Spleen (tissue), 11 donors: ENCODE measurements at regions not wholly inside any gene's neighbourhood (a gene's known extent, or its start where the extent isn't known, plus 50 kb on each side); places are given as distances from the start of the nearest gene placed in this dataset.

Experiments used
- DNase-seq: peaks from one replicate; pipeline ENCODE4 v3.0.0-alpha.2; 2020
- H3K27ac ChIP-seq, 8 donors: fragments of 200-600 bp; sonication (generic) in 7 of 8; 1 replicate in 4 of 8; 2 replicates in 4 of 8; pipeline versions ENCODE4 v1.5.0 to v1.8.0; 2016 to 2021; ENCODE audit warnings: inconsistent platforms in 4 of 8, mild to moderate bottlenecking in 4 of 8, moderate library complexity in 1 of 8
- H3K27me3 ChIP-seq, 7 donors: fragments of 200-600 bp; sonication (generic) in 6 of 7; replicated peaks in 1 of 7; 1 replicate in 4 of 7; 2 replicates in 3 of 7; pipeline versions ENCODE4 v1.5.0 to v1.8.0; 2016 to 2021; ENCODE audit warnings: inconsistent platforms in 3 of 7, mild to moderate bottlenecking in 1 of 7
- H3K36me3 ChIP-seq, 6 donors: fragments of 200-600 bp; sonication (generic) in 5 of 6; 1 replicate in 4 of 6; 2 replicates in 2 of 6; pipeline versions ENCODE4 v1.5.0 to v1.8.0; 2016 to 2021; ENCODE audit warnings: inconsistent platforms in 2 of 6
- H3K4me1 ChIP-seq, 6 donors: fragments of 200-600 bp; sonication (generic) in 5 of 6; 1 replicate in 3 of 6; 2 replicates in 3 of 6; pipeline versions ENCODE4 v1.5.0 to v1.8.0; 2016 to 2021; ENCODE audit warnings: inconsistent platforms in 3 of 6
- H3K4me3 ChIP-seq, 8 donors: fragments of 200-600 bp; sonication (generic) in 7 of 8; 1 replicate in 4 of 8; 2 replicates in 4 of 8; pipeline versions ENCODE4 v1.5.0 to v1.8.0; 2016 to 2021; ENCODE audit warnings: inconsistent platforms in 4 of 8, mild to moderate bottlenecking in 4 of 8, moderate library complexity in 2 of 8
- H3K9me3 ChIP-seq, 8 donors: fragments of 200-600 bp; sonication (generic) in 7 of 8; 1 replicate in 4 of 8; 2 replicates in 4 of 8; pipeline versions ENCODE4 v1.5.0 to v1.8.0; 2016 to 2021; ENCODE audit warnings: inconsistent platforms in 4 of 8
- POLR2A ChIP-seq, 3 donors: fragments of 450-650 bp; IDR thresholded peaks; one replicate each; pipeline ENCODE4 v1.5.1; 2017; ENCODE audit warnings: antibody characterized with exemption in 3 of 3, mild to moderate bottlenecking in 1 of 3
- POLR2AphosphoS5 ChIP-seq, 3 donors: sonication (generic); formaldehyde crosslinking; IDR thresholded peaks; one replicate each; pipeline ENCODE4 v1.5.1; 2017; ENCODE audit warnings: antibody characterized with exemption in 3 of 3
- WGBS, 5 donors: extraction: QIAGEN DNeasy Blood & Tissue Kit in 3 of 5; methylation state at CpG; one replicate each; pipeline versions ENCODE4 v1.1.5 to v1.1.7; 2013 to 2018; 5-methylcytosine and 5-hydroxymethylcytosine counted together
- intact Hi-C: fragments of 100-400 bp; cut with DNase I; formaldehyde crosslinking; loops from one replicate; pipeline ENCODE4 v1.15.0; 2023; ENCODE audit warnings: low total_unique reads
- TF ChIP-seq, protein P1 (sequence below), 11 experiments: fragments of 200-600 bp in 7 of 11; fragments of 450-650 bp in 4 of 11; sonication (generic) in 4 of 11; IDR thresholded peaks in 8 of 11; conservative IDR thresholded peaks in 3 of 11; 1 replicate in 7 of 11; 2 replicates in 4 of 11; pipeline versions ENCODE4 v1.4.0 to v1.8.0; 2016 to 2021; ENCODE audit warnings: antibody characterized with exemption in 11 of 11, inconsistent platforms in 4 of 11, mild to moderate bottlenecking in 1 of 11
- donor health status: healthy with polysubstance abuse.
- donor health status: DM: no; HTN: no; CAD: no; lungs with moderate emphysema.
- donor health status: DM: no; HTN: no; CAD: no.
- donor health status: Bipolar disorder and iron deficiency.
- donor health status: healthy.
- donor health status: DM: no; HTN: no; CAD: no.
- donor health status: DM: yes; HTN: yes; CAD: no.

DNA sequence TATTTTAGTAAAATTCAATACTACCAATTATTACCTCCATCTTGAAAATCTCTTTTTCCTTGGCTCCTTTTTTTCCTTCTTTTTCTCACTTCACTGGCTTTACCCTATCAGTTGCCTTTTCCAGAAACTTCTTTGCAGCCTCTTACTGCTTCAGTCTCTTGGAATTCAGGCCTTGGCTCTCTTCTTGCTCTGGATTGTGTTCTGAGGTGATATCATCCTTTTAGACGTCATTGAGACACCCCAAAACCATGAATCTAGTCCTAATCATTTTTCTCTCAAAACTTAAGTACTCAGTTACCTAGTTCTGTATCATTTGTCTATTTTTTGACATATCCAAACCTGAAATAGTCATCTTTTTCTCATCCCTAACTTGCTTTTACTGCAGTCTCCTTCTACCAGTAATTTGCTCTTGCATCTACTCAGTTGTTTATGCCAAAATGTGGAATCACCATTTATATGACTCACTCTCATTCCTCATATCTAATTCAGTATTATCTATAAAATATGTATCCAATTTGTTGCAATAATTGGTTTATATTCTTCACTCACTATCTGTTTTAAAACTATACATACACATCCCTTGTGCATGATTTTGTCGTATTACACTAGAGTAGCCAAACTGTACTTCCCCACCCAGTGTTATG, 703.2 kb upstream of the CCDC54 start:
- intact Hi-C loops, result no loop called here
- no peaks in the 10 kb centered on the region for H3K4me1 ChIP-seq
- no peak overlapping the region for H3K27ac ChIP-seq
- no peaks in the 10 kb centered on the region for H3K36me3 ChIP-seq
- TF ChIP-seq POLR2AphosphoS5 (IDR thresholded peaks at IDR 0.05), result no peak
- TF ChIP-seq POLR2A (IDR thresholded peaks at IDR 0.05), result no peak
- TF ChIP-seq, protein P1, sequence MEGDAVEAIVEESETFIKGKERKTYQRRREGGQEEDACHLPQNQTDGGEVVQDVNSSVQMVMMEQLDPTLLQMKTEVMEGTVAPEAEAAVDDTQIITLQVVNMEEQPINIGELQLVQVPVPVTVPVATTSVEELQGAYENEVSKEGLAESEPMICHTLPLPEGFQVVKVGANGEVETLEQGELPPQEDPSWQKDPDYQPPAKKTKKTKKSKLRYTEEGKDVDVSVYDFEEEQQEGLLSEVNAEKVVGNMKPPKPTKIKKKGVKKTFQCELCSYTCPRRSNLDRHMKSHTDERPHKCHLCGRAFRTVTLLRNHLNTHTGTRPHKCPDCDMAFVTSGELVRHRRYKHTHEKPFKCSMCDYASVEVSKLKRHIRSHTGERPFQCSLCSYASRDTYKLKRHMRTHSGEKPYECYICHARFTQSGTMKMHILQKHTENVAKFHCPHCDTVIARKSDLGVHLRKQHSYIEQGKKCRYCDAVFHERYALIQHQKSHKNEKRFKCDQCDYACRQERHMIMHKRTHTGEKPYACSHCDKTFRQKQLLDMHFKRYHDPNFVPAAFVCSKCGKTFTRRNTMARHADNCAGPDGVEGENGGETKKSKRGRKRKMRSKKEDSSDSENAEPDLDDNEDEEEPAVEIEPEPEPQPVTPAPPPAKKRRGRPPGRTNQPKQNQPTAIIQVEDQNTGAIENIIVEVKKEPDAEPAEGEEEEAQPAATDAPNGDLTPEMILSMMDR (IDR thresholded peaks at IDR 0.05 in 8 of 11, conservative IDR thresholded peaks at IDR 0.05 in 3 of 11), result no peak
- no peaks in the 10 kb centered on the region for H3K27me3 ChIP-seq
- WGBS, 5 donors, result 71 to 84% (median 81%) methylated on average over 2 of the region's 2 CpGs
- no peaks in the 10 kb centered on the region for H3K9me3 ChIP-seq
- DNase-seq, result no peak
- H3K4me3 ChIP-seq, result no peak overlapping the region

DNA sequence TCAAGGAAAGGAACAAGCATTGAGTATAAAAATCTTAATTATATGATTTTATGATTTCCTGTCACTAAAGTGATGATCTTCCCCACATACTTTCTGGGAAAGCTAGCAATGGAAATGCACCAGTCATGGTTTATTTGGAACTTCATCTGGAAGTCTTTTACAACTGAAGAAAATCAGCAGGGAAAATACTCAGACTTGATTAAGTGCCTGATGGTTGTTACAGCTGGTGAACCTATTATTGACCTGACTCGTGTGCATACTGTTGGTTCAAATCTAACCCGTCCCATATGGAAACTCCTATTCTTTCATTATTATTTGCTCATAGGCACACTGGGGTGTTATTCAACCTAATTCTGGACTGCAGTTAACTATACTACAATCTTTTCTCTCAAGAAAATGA, 701.8 kb upstream of the CCDC54 start:
- 81 to 90% (median 84%) methylated on average over 2 of the region's 2 CpGs for WGBS, 5 donors
- Histone ChIP-seq H3K36me3 (no peaks in the 10 kb centered on the region), H3K4me3 (no peak overlapping the region), H3K27me3 (no peaks in the 10 kb centered on the region), H3K9me3 (no peaks in the 10 kb centered on the region), H3K4me1 (no peaks in the 10 kb centered on the region), H3K27ac (no peak overlapping the region)
- TF ChIP-seq, protein P1 (IDR thresholded peaks at IDR 0.05 in 8 of 11, conservative IDR thresholded peaks at IDR 0.05 in 3 of 11), result no peak
- TF ChIP-seq POLR2A (IDR thresholded peaks at IDR 0.05) (no peak), POLR2AphosphoS5 (IDR thresholded peaks at IDR 0.05) (no peak)
- intact Hi-C loops, result no loop called here
- no peak for DNase-seq

DNA sequence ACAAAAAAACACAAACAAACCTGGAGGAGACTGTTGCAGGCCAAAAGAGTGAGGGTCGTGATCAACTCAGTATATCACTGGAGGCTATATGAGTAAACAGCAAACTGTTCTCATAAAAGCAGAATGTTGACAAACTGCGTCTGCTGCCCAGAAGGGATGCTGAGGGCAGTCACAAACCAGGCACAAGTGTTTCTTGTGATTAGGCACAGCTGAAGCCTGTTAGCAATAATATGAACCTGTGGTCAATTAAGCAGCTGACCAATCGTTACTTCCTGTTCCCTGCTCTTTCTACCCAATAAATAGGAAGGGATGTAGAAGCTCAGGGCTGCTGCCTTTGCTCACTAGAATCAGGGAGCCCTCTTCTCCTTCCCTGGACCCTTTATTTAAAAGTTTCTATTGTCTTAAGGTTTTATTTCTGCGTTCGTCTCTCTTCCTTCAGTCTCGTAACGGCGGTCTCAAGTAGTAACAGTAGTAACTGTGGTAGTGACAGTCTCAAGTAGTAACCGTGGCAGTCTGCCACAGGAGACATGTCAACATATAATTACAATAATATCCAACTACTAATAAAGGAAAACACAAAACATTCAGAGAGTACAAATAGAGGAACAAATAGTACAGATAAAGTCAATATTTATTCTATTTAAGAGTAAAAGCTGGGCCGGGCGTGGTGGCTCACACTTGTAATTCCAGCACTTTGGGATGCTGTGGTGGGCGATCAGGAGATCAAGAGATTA, 698.4 kb upstream of the CCDC54 start:
- Histone ChIP-seq H3K27ac (no peak overlapping the region), H3K4me3 (no peak overlapping the region), H3K36me3 (no peaks in the 10 kb centered on the region), H3K9me3 (no peaks in the 10 kb centered on the region), H3K4me1 (no peaks in the 10 kb centered on the region), H3K27me3 (no peaks in the 10 kb centered on the region)
- DNase-seq, result no peak
- 77 to 86% (median 83%) methylated on average over 12 of the region's 12 CpGs for WGBS, 5 donors
- no peak for TF ChIP-seq POLR2AphosphoS5 (IDR thresholded peaks at IDR 0.05)
- TF ChIP-seq, protein P1 (IDR thresholded peaks at IDR 0.05 in 8 of 11, conservative IDR thresholded peaks at IDR 0.05 in 3 of 11), result no peak
- no peak for TF ChIP-seq POLR2A (IDR thresholded peaks at IDR 0.05)
- intact Hi-C loops, result no loop called here

DNA sequence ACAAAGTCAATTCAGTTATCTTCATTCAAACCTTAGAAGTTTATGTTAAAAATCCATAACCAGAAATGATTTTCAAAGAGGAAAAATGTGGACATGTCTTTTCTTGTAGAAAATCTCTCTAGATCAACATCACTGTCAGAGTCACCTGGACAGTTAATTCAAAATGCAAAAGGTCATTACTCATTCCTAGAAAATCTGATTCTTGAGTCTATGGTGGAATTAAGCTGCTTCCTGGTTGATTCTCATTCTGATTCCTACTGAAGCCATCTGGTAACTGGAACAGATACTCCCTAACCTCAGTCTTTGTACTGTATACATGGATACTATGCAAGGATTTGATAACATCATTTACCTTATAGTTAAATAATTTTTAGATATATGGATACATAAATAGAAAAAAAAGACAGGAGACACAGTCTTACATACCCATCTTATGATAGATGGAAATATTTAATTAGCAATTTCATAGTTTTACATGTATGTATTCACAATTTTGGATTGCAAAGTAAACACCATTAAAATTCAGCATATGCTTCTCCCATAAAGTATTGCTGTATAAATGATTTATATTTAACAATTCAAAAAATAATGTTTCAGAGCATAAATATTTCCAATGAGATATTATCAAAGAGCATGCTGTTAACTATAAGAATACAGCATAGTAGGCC, 693.2 kb upstream of the CCDC54 start:
- H3K4me1 ChIP-seq, result no peaks in the 10 kb centered on the region
- no peak overlapping the region for H3K27ac ChIP-seq
- TF ChIP-seq POLR2A (IDR thresholded peaks at IDR 0.05) (no peak), POLR2AphosphoS5 (IDR thresholded peaks at IDR 0.05) (no peak)
- H3K27me3 ChIP-seq, result no peaks in the 10 kb centered on the region
- H3K9me3 ChIP-seq, result no peaks in the 10 kb centered on the region
- no peak overlapping the region for H3K4me3 ChIP-seq
- intact Hi-C loops, result no loop called here
- no peaks in the 10 kb centered on the region for H3K36me3 ChIP-seq
- DNase-seq, result no peak
